Endothelial cell of umbilical vein (primary cell): ENCODE measurements at regions not wholly inside any gene's neighbourhood (a gene's known extent, or its start where the extent isn't known, plus 50 kb on each side); places are given as distances from the start of the nearest gene placed in this dataset.

Experiments
- BruUV-seq: library from RNA; stranded (reverse); fragments of 400-500 nt; replicated peaks from 2 replicates; lab custom pipeline; 2021; lab: Mats Ljungman, UMichigan
- CTCF ChIA-PET: fragments of 300-600, 350-600 bp; sonication (Branson Sonifier 250); formaldehyde crosslinking; loops from one replicate; lab custom pipeline; 2021; ENCODE audit warnings: antibody characterized with exemption, inconsistent platforms; lab: Charles Lee
- POLR2A ChIA-PET: fragments of 300-600, 350-600 bp; sonication (Branson Sonifier 250); formaldehyde crosslinking; loops from one replicate; lab custom pipeline; 2021; ENCODE audit warnings: antibody characterized with exemption, inconsistent platforms; lab: Charles Lee
- DNase-seq: peaks from one replicate; pipeline ENCODE4 v3.0.0-alpha.2; 2011; ENCODE audit warnings: low read depth, low spot score
- FAIRE-seq: peaks from 2 replicates; lab custom pipeline; 2011; peaks lifted over from hg19 to GRCh38; lab: Jason Lieb, UNC
- H2AFZ ChIP-seq: 2 replicates; pipeline ENCODE4 v1.6.0; 2012; ENCODE audit warnings: low read depth, low read length, control low read depth, inconsistent platforms
- H3K27ac ChIP-seq: 2 replicates; pipeline ENCODE4 v1.5.1; 2011; ENCODE audit warnings: low read depth, mild to moderate bottlenecking, control low read depth, low read length, moderate library complexity; ENCODE audit not compliant: insufficient read depth
- H3K27me3 ChIP-seq, 2 experiments: 2 replicates each; pipeline versions ENCODE4 v1.6.0 to v1.6.1; 2011; ENCODE audit warnings: low read length in 2 of 2, mixed read lengths in 1 of 2; ENCODE audit not compliant: control insufficient read depth in 2 of 2, insufficient read depth in 2 of 2
- H3K36me3 ChIP-seq, 2 experiments: 2 replicates in 1 of 2; 3 replicates in 1 of 2; pipeline ENCODE4 v1.5.1; 2011; ENCODE audit warnings: low read length in 2 of 2, mild to moderate bottlenecking in 1 of 2, moderate library complexity in 1 of 2; ENCODE audit not compliant: control insufficient read depth in 2 of 2, insufficient read depth in 2 of 2; ENCODE audit errors: extremely low read depth in 1 of 2
- H3K4me1 ChIP-seq: 3 replicates; pipeline ENCODE4 v1.5.1; 2011; ENCODE audit warnings: mild to moderate bottlenecking, low read length; ENCODE audit not compliant: control insufficient read depth, insufficient read depth; ENCODE audit errors: extremely low read depth
- H3K4me2 ChIP-seq: 2 replicates; pipeline ENCODE4 v1.6.1; 2011; ENCODE audit warnings: low read length, control low read depth, mixed read lengths; ENCODE audit not compliant: insufficient read depth
- H3K4me3 ChIP-seq, 3 experiments: fragments of 200-600 bp in 1 of 3; sonication (generic), shearing (Covaris generic) in 1 of 3; replicated peaks in 1 of 3; 2 replicates each; pipeline ENCODE4 v1.5.1; 2011 to 2016; ENCODE audit warnings: control low read depth in 3 of 3, low read length in 3 of 3, mild to moderate bottlenecking in 2 of 3, inconsistent platforms in 1 of 3, low read depth in 1 of 3, moderate library complexity in 1 of 3; ENCODE audit not compliant: insufficient read depth in 1 of 3
- H3K79me2 ChIP-seq: 2 replicates; pipeline ENCODE4 v1.6.0; 2012; ENCODE audit warnings: low read length, inconsistent platforms; ENCODE audit not compliant: control insufficient read depth, insufficient read depth
- H3K9ac ChIP-seq: replicated peaks from 2 replicates; pipeline ENCODE3; 2011; ENCODE audit warnings: low read length, control low read depth; ENCODE audit not compliant: insufficient read depth; ENCODE audit errors: extremely low read depth
- H3K9me1 ChIP-seq: replicated peaks from 3 replicates; pipeline ENCODE4 v1.6.0; 2011; ENCODE audit warnings: mild to moderate bottlenecking, low read length; ENCODE audit not compliant: control insufficient read depth, insufficient read depth; ENCODE audit errors: extremely low read depth
- H3K9me3 ChIP-seq: replicated peaks from 2 replicates; pipeline ENCODE4 v1.5.1; 2012; ENCODE audit warnings: low read length, inconsistent platforms; ENCODE audit not compliant: control insufficient read depth, insufficient read depth
- H4K20me1 ChIP-seq: replicated peaks from 2 replicates; pipeline ENCODE3; 2011; ENCODE audit warnings: mild to moderate bottlenecking, low read length; ENCODE audit not compliant: control insufficient read depth, insufficient read depth; ENCODE audit errors: extremely low read depth
- CTCF ChIP-seq, 2 donors: IDR thresholded peaks; 1 replicate in 1 of 2; 2 replicates in 1 of 2; pipeline ENCODE4 v1.5.1; 2011; ENCODE audit warnings: low read length in 2 of 2, mild to moderate bottlenecking in 2 of 2, moderate library complexity in 2 of 2, control low read depth in 1 of 2, inconsistent platforms in 1 of 2, low read depth in 1 of 2; ENCODE audit not compliant: insufficient read depth in 1 of 2; ENCODE audit errors: extremely low read depth in 1 of 2
- EZH2 ChIP-seq: IDR thresholded peaks from 2 replicates; pipeline ENCODE4 v1.6.1; 2012; ENCODE audit warnings: borderline replicate concordance, low read depth, mild to moderate bottlenecking, moderate library complexity, low read length, inconsistent platforms; ENCODE audit not compliant: severe bottlenecking
- GATA2 ChIP-seq: IDR thresholded peaks from 2 replicates; pipeline ENCODE4 v1.7.0; 2011; ENCODE audit warnings: low read depth, mild to moderate bottlenecking, moderate library complexity, mixed read lengths, low read length; ENCODE audit not compliant: insufficient read length, insufficient read depth
- JUN ChIP-seq: IDR thresholded peaks from 2 replicates; pipeline ENCODE4 v1.6.1; 2011; ENCODE audit warnings: borderline replicate concordance, low read depth; ENCODE audit not compliant: insufficient read length, insufficient read depth
- POLR2A ChIP-seq: IDR thresholded peaks from 2 replicates; pipeline ENCODE4 v1.6.1; 2012; ENCODE audit warnings: low read depth, mild to moderate bottlenecking, control low read depth, low read length
- dilution Hi-C: fragments of 300-500 bp; cut with MboI; formaldehyde crosslinking; loops from one replicate; pipeline ENCODE4 v1.15.0; 2019; ENCODE audit warnings: low sequenced_read_pairs; ENCODE audit not compliant: extremely low pct_ligation_motif_present
- intact Hi-C: fragments of 100-400 bp; cut with micrococcal nuclease; formaldehyde crosslinking; loops from one replicate; pipeline ENCODE4 v1.10.0; 2022

- FAIRE-seq (no peak), DNase-seq (no peak)
- dilution Hi-C loops (no loop called here), intact Hi-C loops (no loop called here)
- ChIA-PET POLR2A (no interaction called here), CTCF (no interaction called here)
- no TSS peak for BruUV-seq
- Histone ChIP-seq H3K79me2 (no peaks in the 10 kb centered on the region), H3K9me1 (no peaks in the 10 kb centered on the region), H3K4me3 (no peak overlapping the region), H3K4me1 (no peaks in the 10 kb centered on the region), H3K27ac (no peak overlapping the region), H4K20me1 (no peaks in the 10 kb centered on the region), H3K4me2 (no peak overlapping the region), H3K27me3 (no peaks in the 10 kb centered on the region), H3K9me3 (no peaks in the 10 kb centered on the region), H3K9ac (no peak overlapping the region), H2AFZ (no peak overlapping the region), H3K36me3 (no peaks in the 10 kb centered on the region)
- TF ChIP-seq POLR2A = no peak
- no peak for TF ChIP-seq EZH2
- no peak for TF ChIP-seq GATA2
- no peak for TF ChIP-seq CTCF (IDR thresholded peaks at IDR 0.05; ENCODE audit: extremely low read depth in 1 of 2, insufficient read depth in 1 of 2, low read depth in 1 of 2, low read length in 2 of 2)
- TF ChIP-seq JUN = no peak
Measured at GRCh38 chr14:89635615-89636014, 218.6 kb upstream of the FOXN3 start.

GRCh38 chr14:89634037-89634436 is 217.0 kb upstream of the FOXN3 start:
- Histone ChIP-seq H3K9me3 (no peaks in the 10 kb centered on the region), H4K20me1 (no peaks in the 10 kb centered on the region), H3K4me2 (no peak overlapping the region), H3K9me1 (no peaks in the 10 kb centered on the region), H3K36me3 (no peaks in the 10 kb centered on the region), H3K9ac (no peak overlapping the region), H3K27me3 (no peaks in the 10 kb centered on the region), H3K27ac (no peak overlapping the region), H3K79me2 (no peaks in the 10 kb centered on the region), H3K4me1 (no peaks in the 10 kb centered on the region), H3K4me3 (no peak overlapping the region), H2AFZ (no peak overlapping the region)
- CTCF ChIA-PET = interaction anchor here (1.2 kb wide), 1 partner anchor 15 kb away, joined by 4 read pairs; no protein-coding TSS in a partner anchor
- POLR2A ChIA-PET = no interaction called here
- dilution Hi-C loops = no loop called here
- DNase-seq = no peak
- no TSS peak for BruUV-seq
- no peak for FAIRE-seq
- no peak for TF ChIP-seq GATA2
- intact Hi-C loops = no loop called here
